ENCODE measurements at regions not wholly inside any gene's neighbourhood (a gene's known extent, or its start where the extent isn't known, plus 50 kb on each side); places are given as distances from the start of the nearest gene placed in this dataset.

GRCh38 chr10:130781206-130781605, 530.3 kb downstream of the TCERG1L start:
- no peaks in the 10 kb centered on the region for H3K27me3 ChIP-seq (ENCODE audit: insufficient read depth, low read length)
- no peaks in the 10 kb centered on the region for H3K4me1 ChIP-seq (ENCODE audit: insufficient read depth, low read length)
- no peak overlapping the region for H3K4me3 ChIP-seq (ENCODE audit: low read length)
- no peaks in the 10 kb centered on the region for H3K9me3 ChIP-seq (ENCODE audit: insufficient read depth, low read depth, low read length)
- no peak overlapping the region for H3K9ac ChIP-seq (ENCODE audit: low read depth, low read length)
- H3K27ac ChIP-seq (ENCODE audit: low read length), result no peak overlapping the region
- H3K36me3 ChIP-seq (ENCODE audit: insufficient read depth, low read depth, low read length), result no peaks in the 10 kb centered on the region

DNA sequence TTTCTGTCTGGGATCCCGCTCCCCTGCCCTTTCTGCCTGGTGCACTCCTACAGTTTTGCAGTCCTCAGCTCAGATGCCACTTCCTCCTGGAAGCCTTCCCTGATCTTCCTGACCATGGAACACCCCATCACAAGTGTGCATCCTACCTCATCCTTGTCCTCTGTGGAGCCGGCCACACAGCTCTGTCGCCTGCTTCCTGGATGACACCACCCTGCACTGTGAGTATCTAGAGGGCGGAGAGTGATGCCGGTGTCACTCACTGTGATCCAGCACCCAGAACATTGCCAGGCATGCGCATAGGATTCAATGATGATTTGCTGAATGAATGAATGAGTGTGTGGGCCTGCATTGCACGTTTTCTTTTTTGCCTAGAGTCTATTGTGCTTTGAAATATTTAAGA, 529.9 kb downstream of the TCERG1L start:
- H3K36me3 ChIP-seq (ENCODE audit: insufficient read depth, low read depth, low read length), result no peaks in the 10 kb centered on the region
- H3K4me1 ChIP-seq (ENCODE audit: insufficient read depth, low read length), result no peaks in the 10 kb centered on the region
- no peaks in the 10 kb centered on the region for H3K27me3 ChIP-seq (ENCODE audit: insufficient read depth, low read length)
- H3K4me3 ChIP-seq (ENCODE audit: low read length), result no peak overlapping the region
- H3K27ac ChIP-seq (ENCODE audit: low read length), result no peak overlapping the region
- no peaks in the 10 kb centered on the region for H3K9me3 ChIP-seq (ENCODE audit: insufficient read depth, low read depth, low read length)
- no peak overlapping the region for H3K9ac ChIP-seq (ENCODE audit: low read depth, low read length)

DNA sequence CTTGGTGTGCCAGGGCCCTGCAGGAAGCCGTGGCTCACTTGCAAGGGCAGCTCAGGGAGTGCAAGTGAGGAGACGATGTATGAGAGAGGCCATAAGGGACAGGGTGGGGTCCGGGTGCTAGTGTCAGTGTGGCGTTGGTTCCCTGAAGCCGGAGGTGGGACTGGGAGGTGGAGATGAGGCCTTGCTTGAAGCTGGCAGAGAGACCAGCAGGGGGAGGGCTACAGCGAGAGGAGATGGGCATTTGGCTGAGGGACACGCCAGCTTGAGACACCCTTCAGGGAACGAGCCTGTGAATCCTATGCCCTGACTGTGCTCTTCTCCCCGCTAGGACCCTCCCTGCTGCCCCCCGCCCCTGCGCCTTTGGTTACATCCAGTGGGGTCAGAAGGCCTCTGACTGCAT, 529.1 kb downstream of the TCERG1L start:
- Histone ChIP-seq H3K9ac (ENCODE audit: low read depth, low read length) (no peak overlapping the region), H3K9me3 (ENCODE audit: insufficient read depth, low read depth, low read length) (no peaks in the 10 kb centered on the region), H3K27me3 (ENCODE audit: insufficient read depth, low read length) (no peaks in the 10 kb centered on the region), H3K36me3 (ENCODE audit: insufficient read depth, low read depth, low read length) (no peaks in the 10 kb centered on the region), H3K4me3 (ENCODE audit: low read length) (no peak overlapping the region), H3K27ac (ENCODE audit: low read length) (no peak overlapping the region), H3K4me1 (ENCODE audit: insufficient read depth, low read length) (no peaks in the 10 kb centered on the region)

DNA sequence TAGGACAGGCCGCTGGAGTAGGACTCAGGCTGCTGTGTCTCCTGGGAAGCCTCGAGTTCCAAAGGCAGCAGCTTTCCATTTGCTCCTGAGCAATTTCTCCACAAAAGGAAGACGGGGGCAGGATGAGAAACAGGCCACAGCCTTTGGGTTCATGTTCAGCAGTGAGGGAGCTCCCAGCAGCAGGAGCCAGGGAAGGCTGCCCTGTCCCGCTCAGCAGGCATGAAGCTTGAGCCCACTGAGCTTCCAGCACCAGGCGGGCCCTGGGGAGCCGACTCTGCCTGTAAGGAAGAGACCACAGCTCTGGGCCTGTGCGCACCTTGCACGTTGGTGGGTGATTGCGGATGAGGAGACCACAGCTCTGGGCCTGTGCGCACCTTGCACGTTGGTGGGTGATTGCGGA, 527.2 kb downstream of the TCERG1L start:
- Histone ChIP-seq H3K36me3 (ENCODE audit: insufficient read depth, low read depth, low read length) (no peaks in the 10 kb centered on the region), H3K4me1 (ENCODE audit: insufficient read depth, low read length) (no peaks in the 10 kb centered on the region), H3K9me3 (ENCODE audit: insufficient read depth, low read depth, low read length) (no peaks in the 10 kb centered on the region), H3K4me3 (ENCODE audit: low read length) (no peak overlapping the region), H3K9ac (ENCODE audit: low read depth, low read length) (no peak overlapping the region), H3K27me3 (ENCODE audit: insufficient read depth, low read length) (no peaks in the 10 kb centered on the region), H3K27ac (ENCODE audit: low read length) (no peak overlapping the region)

GRCh38 chr10:130786365-130786966, 525.1 kb downstream of the TCERG1L start:
- H3K27ac ChIP-seq (ENCODE audit: low read length), result no peak overlapping the region
- no peaks in the 10 kb centered on the region for H3K36me3 ChIP-seq (ENCODE audit: insufficient read depth, low read depth, low read length)
- H3K27me3 ChIP-seq (ENCODE audit: insufficient read depth, low read length), result no peaks in the 10 kb centered on the region
- no peak overlapping the region for H3K9ac ChIP-seq (ENCODE audit: low read depth, low read length)
- no peaks in the 10 kb centered on the region for H3K4me1 ChIP-seq (ENCODE audit: insufficient read depth, low read length)
- peaks cover 4% of the 10 kb centered on the region; the same call in 1 of the 2 replicates for H3K9me3 ChIP-seq (ENCODE audit: insufficient read depth, low read depth, low read length)
- H3K4me3 ChIP-seq (ENCODE audit: low read length), result no peak overlapping the region

- H3K9ac ChIP-seq (ENCODE audit: low read depth, low read length), result no peak overlapping the region
- no peak overlapping the region for H3K27ac ChIP-seq (ENCODE audit: low read length)
- no peaks in the 10 kb centered on the region for H3K4me1 ChIP-seq (ENCODE audit: insufficient read depth, low read length)
- no peak overlapping the region for H3K4me3 ChIP-seq (ENCODE audit: low read length)
- no peaks in the 10 kb centered on the region for H3K36me3 ChIP-seq (ENCODE audit: insufficient read depth, low read depth, low read length)
- peaks cover 12% of the 10 kb centered on the region for H3K9me3 ChIP-seq (ENCODE audit: insufficient read depth, low read depth, low read length)
- H3K27me3 ChIP-seq (ENCODE audit: insufficient read depth, low read length), result no peaks in the 10 kb centered on the region
These were observed 524.3 kb downstream of the TCERG1L start for GRCh38 chr10:130787243-130787642.

- peaks cover 17% of the 10 kb centered on the region for H3K9me3 ChIP-seq (ENCODE audit: insufficient read depth, low read depth, low read length)
- no peaks in the 10 kb centered on the region for H3K36me3 ChIP-seq (ENCODE audit: insufficient read depth, low read depth, low read length)
- H3K9ac ChIP-seq (ENCODE audit: low read depth, low read length), result no peak overlapping the region
- H3K27me3 ChIP-seq (ENCODE audit: insufficient read depth, low read length), result no peaks in the 10 kb centered on the region
- H3K27ac ChIP-seq (ENCODE audit: low read length), result no peak overlapping the region
- H3K4me3 ChIP-seq (ENCODE audit: low read length), result no peak overlapping the region
- H3K4me1 ChIP-seq (ENCODE audit: insufficient read depth, low read length), result no peaks in the 10 kb centered on the region
These were observed 523.7 kb downstream of the TCERG1L start for GRCh38 chr10:130787821-130788220.

- no peak overlapping the region for H3K27ac ChIP-seq (ENCODE audit: low read length)
- H3K4me1 ChIP-seq (ENCODE audit: insufficient read depth, low read length), result no peaks in the 10 kb centered on the region
- no peak overlapping the region for H3K9ac ChIP-seq (ENCODE audit: low read depth, low read length)
- H3K27me3 ChIP-seq (ENCODE audit: insufficient read depth, low read length), result no peaks in the 10 kb centered on the region
- no peak overlapping the region for H3K4me3 ChIP-seq (ENCODE audit: low read length)
- peaks cover 18% of the 10 kb centered on the region for H3K9me3 ChIP-seq (ENCODE audit: insufficient read depth, low read depth, low read length)
- no peaks in the 10 kb centered on the region for H3K36me3 ChIP-seq (ENCODE audit: insufficient read depth, low read depth, low read length)
These were observed 521.2 kb downstream of the TCERG1L start for GRCh38 chr10:130790339-130790738.

DNA sequence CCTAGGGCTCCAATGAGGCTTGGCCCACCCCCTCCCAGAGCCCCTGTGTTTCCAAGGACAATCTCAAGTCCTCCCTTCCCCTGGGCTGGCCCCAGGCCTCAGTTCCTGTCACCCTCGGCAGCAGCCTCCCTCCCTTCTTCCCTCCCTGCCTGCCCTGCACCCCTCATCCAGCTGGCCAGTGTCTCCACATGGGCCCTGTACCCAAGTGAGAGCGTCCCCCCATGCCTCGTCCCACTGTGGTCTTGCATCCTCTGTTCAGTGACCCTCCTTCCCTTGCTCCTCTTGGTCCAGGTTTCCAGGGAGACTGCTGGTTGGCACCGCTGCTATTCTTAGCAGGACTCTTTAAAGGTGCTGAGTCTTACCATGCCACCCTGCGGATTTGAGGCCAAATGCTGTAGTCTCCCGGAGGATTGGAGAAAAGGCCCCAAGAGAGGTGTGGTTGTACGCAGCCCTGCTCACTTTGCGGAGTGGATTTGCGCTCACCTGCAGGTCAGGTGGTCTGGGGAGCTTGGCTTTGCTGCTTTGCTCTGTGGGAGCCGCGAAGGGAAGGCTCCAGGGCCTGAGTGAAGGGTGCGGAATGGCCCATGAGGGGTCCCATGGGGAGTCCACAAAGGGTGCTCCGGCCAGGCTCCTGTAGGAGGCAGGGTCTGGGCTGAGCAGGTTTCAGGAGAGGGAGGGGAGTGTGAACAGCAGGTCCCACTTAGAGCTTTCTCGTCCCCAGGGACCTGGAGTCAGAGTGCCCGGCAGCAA, 519.2 kb downstream of the TCERG1L start:
- H3K4me1 ChIP-seq (ENCODE audit: insufficient read depth, low read length), result no peaks in the 10 kb centered on the region
- peaks cover 18% of the 10 kb centered on the region for H3K9me3 ChIP-seq (ENCODE audit: insufficient read depth, low read depth, low read length)
- no peak overlapping the region for H3K9ac ChIP-seq (ENCODE audit: low read depth, low read length)
- H3K27me3 ChIP-seq (ENCODE audit: insufficient read depth, low read length), result no peaks in the 10 kb centered on the region
- no peak overlapping the region for H3K4me3 ChIP-seq (ENCODE audit: low read length)
- no peaks in the 10 kb centered on the region for H3K36me3 ChIP-seq (ENCODE audit: insufficient read depth, low read depth, low read length)
- no peak overlapping the region for H3K27ac ChIP-seq (ENCODE audit: low read length)

DNA sequence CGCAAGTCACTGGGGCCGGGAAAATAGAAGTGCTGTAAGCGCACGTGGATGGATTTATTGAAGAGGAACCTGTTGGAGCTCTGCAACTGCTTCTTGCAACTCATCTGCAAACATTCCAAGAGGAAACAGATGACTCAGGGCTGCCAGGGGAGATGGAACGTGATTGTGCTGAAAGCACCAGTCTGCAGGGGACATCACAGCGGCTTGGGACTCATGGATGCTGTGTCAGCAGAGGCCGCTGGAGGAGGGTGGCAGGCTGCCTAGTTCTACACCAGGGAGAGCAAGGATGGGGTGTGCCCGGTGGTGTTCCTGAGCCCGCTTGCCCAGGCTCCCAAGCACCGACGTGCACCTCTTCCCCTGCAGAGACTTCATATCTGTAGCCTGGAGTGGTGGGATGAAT, 515.7 kb downstream of the TCERG1L start:
- Histone ChIP-seq H3K4me3 (ENCODE audit: low read length) (no peak overlapping the region), H3K9me3 (ENCODE audit: insufficient read depth, low read depth, low read length) (peaks cover 18% of the 10 kb centered on the region), H3K27ac (ENCODE audit: low read length) (no peak overlapping the region), H3K27me3 (ENCODE audit: insufficient read depth, low read length) (no peaks in the 10 kb centered on the region), H3K9ac (ENCODE audit: low read depth, low read length) (no peak overlapping the region), H3K36me3 (ENCODE audit: insufficient read depth, low read depth, low read length) (no peaks in the 10 kb centered on the region), H3K4me1 (ENCODE audit: insufficient read depth, low read length) (no peaks in the 10 kb centered on the region)

- Histone ChIP-seq H3K9ac (ENCODE audit: low read depth, low read length) (no peak overlapping the region), H3K27ac (ENCODE audit: low read length) (no peak overlapping the region), H3K9me3 (ENCODE audit: insufficient read depth, low read depth, low read length) (no peaks in the 10 kb centered on the region), H3K4me1 (ENCODE audit: insufficient read depth, low read length) (no peaks in the 10 kb centered on the region), H3K27me3 (ENCODE audit: insufficient read depth, low read length) (no peaks in the 10 kb centered on the region), H3K4me3 (ENCODE audit: low read length) (no peak overlapping the region), H3K36me3 (ENCODE audit: insufficient read depth, low read depth, low read length) (no peaks in the 10 kb centered on the region)
These were observed 512.0 kb downstream of the TCERG1L start for GRCh38 chr10:130799532-130799931.

DNA sequence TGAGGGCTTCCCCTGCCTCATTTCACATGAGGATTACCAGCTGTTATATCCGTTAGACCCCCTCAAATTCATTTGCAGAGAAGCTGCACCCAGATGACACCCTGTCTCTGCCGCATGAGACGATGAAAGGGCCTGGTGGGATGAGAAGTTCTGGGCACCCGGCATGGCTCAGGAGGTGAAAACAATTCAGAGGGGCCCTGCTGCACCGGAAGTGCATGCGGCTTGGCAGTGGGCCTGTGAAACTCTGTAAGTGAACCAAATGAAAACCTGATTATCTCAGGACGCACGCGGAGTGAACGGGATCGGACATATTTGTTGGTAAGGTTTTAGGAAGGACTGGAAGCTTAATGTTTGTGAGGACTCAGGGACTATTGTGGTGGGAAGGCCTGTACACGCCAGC, 511.2 kb downstream of the TCERG1L start:
- H3K9ac ChIP-seq (ENCODE audit: low read depth, low read length), result no peak overlapping the region
- H3K27ac ChIP-seq (ENCODE audit: low read length), result no peak overlapping the region

More for the DNA sequence above, 511.2 kb downstream of the TCERG1L start:
- H3K4me1 ChIP-seq (ENCODE audit: insufficient read depth, low read length), result no peaks in the 10 kb centered on the region
- H3K36me3 ChIP-seq (ENCODE audit: insufficient read depth, low read depth, low read length), result no peaks in the 10 kb centered on the region
- H3K4me3 ChIP-seq (ENCODE audit: low read length), result no peak overlapping the region
- H3K9me3 ChIP-seq (ENCODE audit: insufficient read depth, low read depth, low read length), result no peaks in the 10 kb centered on the region
- H3K27me3 ChIP-seq (ENCODE audit: insufficient read depth, low read length), result no peaks in the 10 kb centered on the region
